ENCODE measurements at regions not wholly inside any gene's neighbourhood (a gene's known extent, or its start where the extent isn't known, plus 50 kb on each side); places are given as distances from the start of the nearest gene placed in this dataset.

DNA sequence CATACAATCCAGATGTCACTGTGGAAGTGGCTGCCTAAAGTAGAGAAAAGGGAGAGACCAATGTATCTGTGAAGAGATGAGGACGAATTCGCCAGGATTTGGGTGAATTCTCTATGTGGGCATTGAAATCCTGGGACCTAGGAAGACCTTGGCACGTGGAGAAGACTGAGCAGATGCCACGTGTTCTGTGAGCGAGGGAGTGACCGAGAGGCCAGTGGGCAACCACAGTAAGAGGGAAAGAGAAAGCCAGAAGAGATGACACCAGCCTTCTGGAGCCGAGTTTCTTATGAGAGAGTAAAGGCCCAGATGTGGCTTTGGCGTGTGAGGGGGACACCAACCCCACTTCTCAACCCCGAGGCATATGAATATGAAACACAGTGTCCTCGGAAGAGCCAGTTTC, 228.1 kb downstream of the BUD13 start:
- TF ChIP-seq EZH2phosphoT487 (IDR thresholded peaks at IDR 0.05) = no peak
- TF ChIP-seq, protein P1, sequence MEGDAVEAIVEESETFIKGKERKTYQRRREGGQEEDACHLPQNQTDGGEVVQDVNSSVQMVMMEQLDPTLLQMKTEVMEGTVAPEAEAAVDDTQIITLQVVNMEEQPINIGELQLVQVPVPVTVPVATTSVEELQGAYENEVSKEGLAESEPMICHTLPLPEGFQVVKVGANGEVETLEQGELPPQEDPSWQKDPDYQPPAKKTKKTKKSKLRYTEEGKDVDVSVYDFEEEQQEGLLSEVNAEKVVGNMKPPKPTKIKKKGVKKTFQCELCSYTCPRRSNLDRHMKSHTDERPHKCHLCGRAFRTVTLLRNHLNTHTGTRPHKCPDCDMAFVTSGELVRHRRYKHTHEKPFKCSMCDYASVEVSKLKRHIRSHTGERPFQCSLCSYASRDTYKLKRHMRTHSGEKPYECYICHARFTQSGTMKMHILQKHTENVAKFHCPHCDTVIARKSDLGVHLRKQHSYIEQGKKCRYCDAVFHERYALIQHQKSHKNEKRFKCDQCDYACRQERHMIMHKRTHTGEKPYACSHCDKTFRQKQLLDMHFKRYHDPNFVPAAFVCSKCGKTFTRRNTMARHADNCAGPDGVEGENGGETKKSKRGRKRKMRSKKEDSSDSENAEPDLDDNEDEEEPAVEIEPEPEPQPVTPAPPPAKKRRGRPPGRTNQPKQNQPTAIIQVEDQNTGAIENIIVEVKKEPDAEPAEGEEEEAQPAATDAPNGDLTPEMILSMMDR (IDR thresholded peaks at IDR 0.05) = no peak
- TF ChIP-seq EZH2 (IDR thresholded peaks at IDR 0.05) = no peak
